ENCODE measurements at regions not wholly inside any gene's neighbourhood (a gene's known extent, or its start where the extent isn't known, plus 50 kb on each side); places are given as distances from the start of the nearest gene placed in this dataset.

DNA sequence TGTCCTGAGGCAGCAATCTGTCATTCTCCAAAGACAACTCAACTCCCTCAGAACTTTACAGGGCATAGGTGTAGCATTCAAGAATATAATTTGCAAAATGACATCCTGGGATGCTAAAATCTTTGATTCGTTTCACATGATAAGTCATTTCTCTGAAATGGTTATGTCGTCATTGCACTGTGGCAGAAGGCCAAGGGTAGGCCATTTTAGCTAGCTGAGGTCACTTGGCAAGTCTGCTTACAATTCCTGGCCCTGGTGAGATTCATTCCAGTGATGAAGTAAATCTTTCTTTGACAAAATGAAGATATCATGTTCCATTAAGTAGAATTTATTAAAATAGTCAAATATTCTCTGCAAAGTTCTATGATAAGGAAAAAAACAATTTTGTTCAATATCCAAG lies 1410.3 kb upstream of the LRRTM1 start:
- TF ChIP-seq, protein P1, sequence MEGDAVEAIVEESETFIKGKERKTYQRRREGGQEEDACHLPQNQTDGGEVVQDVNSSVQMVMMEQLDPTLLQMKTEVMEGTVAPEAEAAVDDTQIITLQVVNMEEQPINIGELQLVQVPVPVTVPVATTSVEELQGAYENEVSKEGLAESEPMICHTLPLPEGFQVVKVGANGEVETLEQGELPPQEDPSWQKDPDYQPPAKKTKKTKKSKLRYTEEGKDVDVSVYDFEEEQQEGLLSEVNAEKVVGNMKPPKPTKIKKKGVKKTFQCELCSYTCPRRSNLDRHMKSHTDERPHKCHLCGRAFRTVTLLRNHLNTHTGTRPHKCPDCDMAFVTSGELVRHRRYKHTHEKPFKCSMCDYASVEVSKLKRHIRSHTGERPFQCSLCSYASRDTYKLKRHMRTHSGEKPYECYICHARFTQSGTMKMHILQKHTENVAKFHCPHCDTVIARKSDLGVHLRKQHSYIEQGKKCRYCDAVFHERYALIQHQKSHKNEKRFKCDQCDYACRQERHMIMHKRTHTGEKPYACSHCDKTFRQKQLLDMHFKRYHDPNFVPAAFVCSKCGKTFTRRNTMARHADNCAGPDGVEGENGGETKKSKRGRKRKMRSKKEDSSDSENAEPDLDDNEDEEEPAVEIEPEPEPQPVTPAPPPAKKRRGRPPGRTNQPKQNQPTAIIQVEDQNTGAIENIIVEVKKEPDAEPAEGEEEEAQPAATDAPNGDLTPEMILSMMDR (IDR thresholded peaks at IDR 0.05): no peak
- TF ChIP-seq POLR2A (IDR thresholded peaks at IDR 0.05) (no peak), EP300 (IDR thresholded peaks at IDR 0.05) (no peak)

All from ovary (tissue), 3 donors.